HL-60 (cell line): ENCODE measurements at regions not wholly inside any gene's neighbourhood (a gene's known extent, or its start where the extent isn't known, plus 50 kb on each side); places are given as distances from the start of the nearest gene placed in this dataset.

ENCODE experiments used
- DNase-seq, 2 experiments: peaks; one replicate each; pipeline ENCODE4 v3.0.0-alpha.2; 2010 to 2020; ENCODE audit warnings: low read depth in 1 of 2, low spot score in 1 of 2
- H3K27ac ChIP-seq: fragments of 250-450 bp; sonication (Bioruptor Pico); replicated peaks from 2 replicates; pipeline ENCODE4 v1.5.1; 2020; ENCODE audit warnings: mild to moderate bottlenecking, moderate library complexity
- H3K27me3 ChIP-seq: fragments of 250-450 bp; sonication (Bioruptor Pico); 2 replicates; pipeline ENCODE4 v1.5.1; 2021; ENCODE audit warnings: mild to moderate bottlenecking, moderate library complexity; ENCODE audit not compliant: insufficient read depth, poor library complexity, severe bottlenecking
- H3K4me3 ChIP-seq: replicated peaks from 2 replicates; pipeline ENCODE4 v1.5.1; 2011; ENCODE audit warnings: mild to moderate bottlenecking, control low read depth, low read length; ENCODE audit not compliant: insufficient read depth
- CTCF ChIP-seq: IDR thresholded peaks from one replicate; pipeline ENCODE4 v1.5.1; 2011; ENCODE audit warnings: low read length, control low read depth, inconsistent platforms; ENCODE audit not compliant: insufficient read depth
- GABPA ChIP-seq: IDR thresholded peaks from 2 replicates; pipeline ENCODE4 v1.6.1; 2012; ENCODE audit warnings: low read depth
- POLR2AphosphoS5 ChIP-seq: IDR thresholded peaks from 2 replicates; pipeline ENCODE4 v1.6.1; 2012; ENCODE audit warnings: low read depth
- REST ChIP-seq: IDR thresholded peaks from 2 replicates; pipeline ENCODE4 v1.6.1; 2012; ENCODE audit warnings: low read depth; ENCODE audit not compliant: insufficient replicate concordance
- SPI1 ChIP-seq: IDR thresholded peaks from 2 replicates; pipeline ENCODE4 v1.6.1; 2012; ENCODE audit warnings: low read depth, mild to moderate bottlenecking, borderline replicate concordance

GRCh38 chr16:73408716-73409115 lies 360.8 kb upstream of the ZFHX3 start:
- Histone ChIP-seq H3K27me3 (no peaks in the 10 kb centered on the region), H3K4me3 (no peak overlapping the region), H3K27ac (no peak overlapping the region)
- DNase-seq: no peak
- TF ChIP-seq POLR2AphosphoS5 (no peak), CTCF (no peak), GABPA (no peak), SPI1 (no peak), REST (no peak)

GRCh38 chr16:73408311-73408710 lies 360.4 kb upstream of the ZFHX3 start:
- no peak for DNase-seq
- no peak for TF ChIP-seq GABPA
- TF ChIP-seq SPI1: no peak
- TF ChIP-seq POLR2AphosphoS5: no peak
- no peak for TF ChIP-seq REST
- TF ChIP-seq CTCF: no peak
- H3K27ac ChIP-seq: no peak overlapping the region
- H3K27me3 ChIP-seq: no peaks in the 10 kb centered on the region
- H3K4me3 ChIP-seq: no peak overlapping the region

- no peak overlapping the region for H3K27ac ChIP-seq
- TF ChIP-seq SPI1: no peak
- no peak for TF ChIP-seq POLR2AphosphoS5
- no peak for TF ChIP-seq CTCF
- TF ChIP-seq REST: no peak
- TF ChIP-seq GABPA: no peak
- no peak for DNase-seq
- no peak overlapping the region for H3K4me3 ChIP-seq
- H3K27me3 ChIP-seq: peaks cover 2% of the 10 kb centered on the region
Measured at GRCh38 chr16:73405851-73406250, 357.9 kb upstream of the ZFHX3 start.
